Non-pigmented ciliary epithelial cell (primary cell): ENCODE measurements at regions not wholly inside any gene's neighbourhood (a gene's known extent, or its start where the extent isn't known, plus 50 kb on each side); places are given as distances from the start of the nearest gene placed in this dataset.

Experiments
- DNase-seq: peaks from one replicate; pipeline ENCODE4 v3.0.0-alpha.2; 2010; ENCODE audit warnings: low read depth

GRCh38 chr17:79314617-79315357, 240.2 kb downstream of the ENGASE start:
- DNase-seq = no peak

GRCh38 chr17:79311373-79311772, 236.7 kb downstream of the ENGASE start:
- DNase-seq = no peak

- DNase-seq = no peak
Measured at GRCh38 chr17:79306424-79307318, 232.0 kb downstream of the ENGASE start.

- no peak for DNase-seq
Measured at GRCh38 chr17:79305768-79306423, 231.3 kb downstream of the ENGASE start.

- no peak for DNase-seq
Measured at GRCh38 chr17:79305376-79305767, 230.7 kb downstream of the ENGASE start.

- no peak for DNase-seq
Measured at GRCh38 chr17:79304884-79305283, 230.3 kb downstream of the ENGASE start.

- DNase-seq = no peak
Measured at GRCh38 chr17:79303641-79304205, 229.1 kb downstream of the ENGASE start.

- DNase-seq = no peak
Measured at GRCh38 chr17:79301469-79301868, 226.8 kb downstream of the ENGASE start.

GRCh38 chr17:79299349-79299748, 224.7 kb downstream of the ENGASE start:
- DNase-seq = no peak

GRCh38 chr17:79298799-79299198, 224.2 kb downstream of the ENGASE start:
- no peak for DNase-seq

GRCh38 chr17:79296243-79296642, 221.6 kb downstream of the ENGASE start:
- DNase-seq = no peak

GRCh38 chr17:79295307-79295706, 220.7 kb downstream of the ENGASE start:
- no peak for DNase-seq

GRCh38 chr17:79294459-79295071, 219.9 kb downstream of the ENGASE start:
- no peak for DNase-seq

- DNase-seq = no peak
Measured at GRCh38 chr17:79292501-79292900, 217.9 kb downstream of the ENGASE start.

- no peak for DNase-seq
Measured at GRCh38 chr17:79291391-79291790, 216.8 kb downstream of the ENGASE start.

- DNase-seq = no peak
Measured at GRCh38 chr17:79290726-79291125, 216.1 kb downstream of the ENGASE start.

GRCh38 chr17:79288950-79289349, 214.3 kb downstream of the ENGASE start:
- DNase-seq = no peak

- no peak for DNase-seq
Measured at GRCh38 chr17:79286440-79286839, 211.8 kb downstream of the ENGASE start.

GRCh38 chr17:79285973-79286372, 211.3 kb downstream of the ENGASE start:
- DNase-seq = no peak

- no peak for DNase-seq
Measured at GRCh38 chr17:79282294-79282693, 207.7 kb downstream of the ENGASE start.

GRCh38 chr17:79281803-79282202, 207.2 kb downstream of the ENGASE start:
- no peak for DNase-seq
